NCI-H128 (cell line): ENCODE measurements at regions not wholly inside any gene's neighbourhood (a gene's known extent, or its start where the extent isn't known, plus 50 kb on each side); places are given as distances from the start of the nearest gene placed in this dataset.

Experiments used
- DNase-seq: peaks from one replicate; lab custom pipeline; 2025; ENCODE audit not compliant: unreplicated experiment; lab: John Stamatoyannopoulos, UW

GRCh38 chr4:31052519-31052918 is 332.4 kb downstream of the PCDH7 start:
- DNase-seq, result no peak

GRCh38 chr4:31053451-31053850 is 333.3 kb downstream of the PCDH7 start:
- DNase-seq, result no peak

GRCh38 chr4:31054295-31054694 is 334.1 kb downstream of the PCDH7 start:
- DNase-seq, result no peak

GRCh38 chr4:31058656-31059055 is 338.5 kb downstream of the PCDH7 start:
- DNase-seq, result no peak

- no peak for DNase-seq
These were observed 339.8 kb downstream of the PCDH7 start for GRCh38 chr4:31059753-31060522.

GRCh38 chr4:31065086-31065485 is 344.9 kb downstream of the PCDH7 start:
- DNase-seq, result no peak

GRCh38 chr4:31068257-31069075 is 348.3 kb downstream of the PCDH7 start:
- no peak for DNase-seq

GRCh38 chr4:31069151-31069550 is 349.0 kb downstream of the PCDH7 start:
- DNase-seq, result no peak

GRCh38 chr4:31071508-31072486 is 351.6 kb downstream of the PCDH7 start:
- DNase-seq, result no peak

- no peak for DNase-seq
These were observed 355.8 kb downstream of the PCDH7 start for GRCh38 chr4:31075969-31076368.

- no peak for DNase-seq
These were observed 358.5 kb downstream of the PCDH7 start for GRCh38 chr4:31078661-31079060.

GRCh38 chr4:31080887-31081286 is 360.7 kb downstream of the PCDH7 start:
- no peak for DNase-seq

GRCh38 chr4:31081366-31081765 is 361.2 kb downstream of the PCDH7 start:
- no peak for DNase-seq

- no peak for DNase-seq
These were observed 363.3 kb downstream of the PCDH7 start for GRCh38 chr4:31083456-31083855.

GRCh38 chr4:31084806-31085416 is 364.7 kb downstream of the PCDH7 start:
- no peak for DNase-seq

- DNase-seq, result no peak
These were observed 365.5 kb downstream of the PCDH7 start for GRCh38 chr4:31085689-31086088.

GRCh38 chr4:31086756-31087330 is 366.7 kb downstream of the PCDH7 start:
- DNase-seq, result no peak

GRCh38 chr4:31088600-31089230 is 368.5 kb downstream of the PCDH7 start:
- no peak for DNase-seq

GRCh38 chr4:31089815-31090214 is 369.6 kb downstream of the PCDH7 start:
- DNase-seq, result peak; percentile 18

- no peak for DNase-seq
These were observed 374.3 kb downstream of the PCDH7 start for GRCh38 chr4:31094474-31094873.
